Adrenal gland (tissue), 9 donors: ENCODE measurements at regions not wholly inside any gene's neighbourhood (a gene's known extent, or its start where the extent isn't known, plus 50 kb on each side); places are given as distances from the start of the nearest gene placed in this dataset.

ENCODE experiments used
- DNase-seq, 7 donors: peaks; one replicate each; pipeline ENCODE4 v3.0.0-alpha.2; 2019 to 2020
- H3K27ac ChIP-seq, 5 donors: fragments of 200-600 bp; sonication (generic) in 4 of 5; 1 replicate in 3 of 5; 2 replicates in 2 of 5; pipeline versions ENCODE4 v1.5.1 to v1.8.0; 2016 to 2020; ENCODE audit warnings: mild to moderate bottlenecking in 1 of 5
- H3K27me3 ChIP-seq: fragments of 200-600 bp; 2 replicates; pipeline ENCODE4 v1.8.0; 2021
- H3K36me3 ChIP-seq, 2 donors: fragments of 200-600 bp; replicated peaks in 1 of 2; 1 replicate in 1 of 2; 2 replicates in 1 of 2; pipeline versions ENCODE4 v1.5.1 to v1.8.0; 2018 to 2022
- H3K4me1 ChIP-seq, 2 donors: fragments of 200-600 bp; replicated peaks in 1 of 2; 1 replicate in 1 of 2; 2 replicates in 1 of 2; pipeline versions ENCODE4 v1.5.1 to v1.8.0; 2018 to 2021
- H3K4me3 ChIP-seq, 4 donors: fragments of 200-600 bp; sonication (generic) in 3 of 4; one replicate each; pipeline ENCODE4 v1.5.1; 2016 to 2018
- H3K9me3 ChIP-seq, 3 donors: fragments of 200-600 bp; sonication (generic) in 1 of 3; replicated peaks in 1 of 3; 1 replicate in 2 of 3; 2 replicates in 1 of 3; pipeline versions ENCODE4 v1.5.1 to v1.8.0; 2016 to 2021
- CTCF ChIP-seq, 6 experiments: fragments of 450-650 bp in 4 of 6; fragments of 200-600 bp in 2 of 6; sonication (generic) in 1 of 6; IDR thresholded peaks; 1 replicate in 5 of 6; 2 replicates in 1 of 6; pipeline versions ENCODE4 v1.5.1 to v1.8.0; 2016 to 2021; ENCODE audit warnings: antibody characterized with exemption in 6 of 6, mild to moderate bottlenecking in 2 of 6, moderate library complexity in 1 of 6
- POLR2A ChIP-seq, 2 donors: fragments of 450-650 bp; IDR thresholded peaks; one replicate each; pipeline ENCODE4 v1.6.1; 2017; ENCODE audit warnings: antibody characterized with exemption in 2 of 2, mild to moderate bottlenecking in 2 of 2, moderate library complexity in 1 of 2
- WGBS, 4 donors: extraction: QIAGEN DNeasy Blood & Tissue Kit in 2 of 4; methylation state at CpG; one replicate each; pipeline versions ENCODE4 v1.1.5 to v1.1.7; 2013 to 2017; 5-methylcytosine and 5-hydroxymethylcytosine counted together
- intact Hi-C, 2 donors: fragments of 100-400 bp; cut with DNase I; formaldehyde crosslinking; loops; one replicate each; pipeline versions ENCODE4 v1.14.1 to v1.15.0; 2022 to 2023
- donor health status: healthy with polysubstance abuse.
- donor health status: Bipolar disorder and iron deficiency.
- donor health status: DM: yes; HTN: yes; CAD: no.
- donor health status: DM: no; HTN: no; CAD: no.
- donor health status: DM: no; HTN: no; CAD: no.

DNA sequence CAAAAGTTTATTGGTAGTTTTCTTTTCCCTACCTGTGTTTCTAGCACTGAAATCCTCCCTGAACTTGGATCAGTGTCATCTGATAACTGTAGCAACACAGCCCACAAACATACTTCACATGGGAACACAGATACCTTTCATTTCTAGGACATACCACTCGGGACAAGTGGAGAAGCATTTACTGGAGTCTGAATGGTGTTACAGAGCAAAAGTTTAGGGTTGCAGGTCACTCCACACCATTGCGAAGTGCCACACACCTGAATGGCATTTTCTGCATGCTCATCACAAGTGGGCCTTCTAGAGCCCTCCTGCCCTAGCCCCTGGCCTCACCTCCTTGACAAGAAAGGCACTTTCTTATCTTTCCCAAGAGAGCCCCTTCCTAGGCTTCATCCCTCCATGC lies 184.8 kb upstream of the PKDCC start:
- 65 to 89% (median 84%) methylated on average over 2 of the region's 2 CpGs for WGBS, 4 donors
- intact Hi-C loops = no loop called here

GRCh38 chr2:41865263-41865662 lies 182.6 kb upstream of the PKDCC start:
- no peaks in the 10 kb centered on the region for H3K9me3 ChIP-seq
- peaks cover 0 to 4% of the 10 kb centered on the region in 2 donors for H3K4me1 ChIP-seq
- H3K27me3 ChIP-seq = no peaks in the 10 kb centered on the region
- TF ChIP-seq CTCF (IDR thresholded peaks at IDR 0.05) = no peak
- no peak for TF ChIP-seq POLR2A (IDR thresholded peaks at IDR 0.05)
- whole genome bisulfite sequencing, 4 donors = 84 to 95% (median 88%) methylated on average over 3 of the region's 3 CpGs
- DNase-seq = no peak
- intact Hi-C loops = no loop called here
- H3K4me3 ChIP-seq = no peak overlapping the region
- no peaks in the 10 kb centered on the region for H3K36me3 ChIP-seq
- no peak overlapping the region for H3K27ac ChIP-seq

More for the DNA sequence above, 184.8 kb upstream of the PKDCC start:
- Histone ChIP-seq H3K4me3 (no peak overlapping the region), H3K36me3 (no peaks in the 10 kb centered on the region), H3K27me3 (no peaks in the 10 kb centered on the region), H3K4me1 (no peaks in the 10 kb centered on the region), H3K27ac (no peak overlapping the region), H3K9me3 (no peaks in the 10 kb centered on the region)
- DNase-seq = no peak
- TF ChIP-seq CTCF (IDR thresholded peaks at IDR 0.05) = no peak
- no peak for TF ChIP-seq POLR2A (IDR thresholded peaks at IDR 0.05)

- H3K4me3 ChIP-seq = no peak overlapping the region
- no peaks in the 10 kb centered on the region for H3K36me3 ChIP-seq
- TF ChIP-seq CTCF (IDR thresholded peaks at IDR 0.05) (no peak), POLR2A (IDR thresholded peaks at IDR 0.05) (no peak)
- peak in 1 of 7 donors; percentile 16 for DNase-seq
- intact Hi-C loops = no loop called here
- 31 to 46% (median 43%) methylated on average over 3 of the region's 3 CpGs for WGBS, 4 donors
- no peaks in the 10 kb centered on the region for H3K27me3 ChIP-seq
- H3K27ac ChIP-seq = peak overlapping the region in 2 of 5 donors; percentile 19 to 63
- peaks cover 0 to 5% of the 10 kb centered on the region in 2 donors for H3K4me1 ChIP-seq
- H3K9me3 ChIP-seq = no peaks in the 10 kb centered on the region
Observed at GRCh38 chr2:41867553-41867952, 180.3 kb upstream of the PKDCC start.

DNA sequence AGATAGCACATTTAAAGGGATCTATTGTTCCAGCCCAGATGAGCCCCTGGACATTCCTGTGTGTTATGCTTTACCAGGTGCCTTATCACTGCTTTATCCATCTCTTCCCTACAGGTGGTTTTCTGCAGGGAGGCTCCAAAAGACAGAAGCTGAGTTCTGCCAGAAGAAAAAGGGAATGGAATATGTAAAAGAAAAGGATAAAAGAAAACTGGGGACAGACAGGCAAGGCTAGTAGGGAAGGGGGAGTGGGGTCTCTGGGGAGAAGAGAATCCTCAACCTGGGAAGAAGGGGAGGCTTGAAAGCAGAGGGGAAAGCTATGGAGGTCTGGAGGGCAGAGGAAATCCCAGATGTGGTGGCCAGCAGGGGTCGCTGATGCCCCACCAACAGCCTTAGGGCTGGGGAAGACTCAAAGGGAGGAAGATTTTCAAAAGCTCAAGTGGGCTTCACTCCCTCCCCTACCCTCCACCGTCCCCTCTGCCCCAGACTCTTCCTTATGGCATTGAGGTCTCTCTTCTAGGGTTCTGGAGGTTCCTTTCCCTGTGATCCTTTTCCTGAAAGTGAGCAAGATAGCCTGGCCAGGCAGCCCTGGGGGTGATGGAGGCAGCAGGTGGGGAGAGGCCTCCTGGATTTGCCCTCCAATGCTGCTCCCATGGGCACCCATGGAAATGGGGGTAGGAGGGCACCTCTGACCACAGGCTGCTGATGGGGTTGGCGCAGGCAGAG lies 178.1 kb upstream of the PKDCC start:
- intact Hi-C loops = loop anchor here (1.0 to 2.0 kb wide), 2 partner anchors 217 kb away; no protein-coding TSS in a partner anchor
- H3K4me3 ChIP-seq = no peak overlapping the region
- TF ChIP-seq POLR2A (IDR thresholded peaks at IDR 0.05) (no peak), CTCF (IDR thresholded peaks at IDR 0.05) (peak; percentile 77 to 94 (median 92))
- H3K36me3 ChIP-seq = no peaks in the 10 kb centered on the region
- peaks cover 0 to 5% of the 10 kb centered on the region in 2 donors for H3K4me1 ChIP-seq
- H3K9me3 ChIP-seq = no peaks in the 10 kb centered on the region
- WGBS, 4 donors = 0 to 33% (median 22%) methylated on average over 2 to 3 of the region's 3 CpGs
- H3K27ac ChIP-seq = peak overlapping the region in 1 of 5 donors; percentile 20
- DNase-seq = peak; percentile 52 to 89 (median 78)
- H3K27me3 ChIP-seq = no peaks in the 10 kb centered on the region
